ENCODE measurements at regions not wholly inside any gene's neighbourhood (a gene's known extent, or its start where the extent isn't known, plus 50 kb on each side); places are given as distances from the start of the nearest gene placed in this dataset.
"Not testable (repeated sequence)": the region's sequence is repeated elsewhere in the genome, so short reads cannot be mapped to it uniquely, and the experiment has no call there.

DNA sequence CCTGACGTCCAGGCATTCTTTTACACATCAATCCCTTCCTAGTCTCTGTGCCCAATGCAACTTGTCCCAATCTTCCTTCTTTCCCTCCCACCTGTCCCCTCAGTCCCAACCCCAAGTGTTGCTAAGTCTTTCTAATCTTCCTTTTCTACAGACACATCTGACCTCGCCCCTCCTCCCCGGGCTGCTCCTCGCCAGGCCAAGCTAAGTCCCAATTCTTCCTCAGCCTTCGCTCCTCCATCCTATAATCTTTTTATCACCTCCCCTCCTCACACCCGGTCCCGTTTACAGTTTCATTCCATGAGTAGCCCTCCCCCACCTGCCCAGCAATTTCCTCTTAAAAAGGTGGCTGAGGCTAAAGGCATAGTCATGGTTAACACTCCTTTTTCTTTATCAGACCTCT lies 413.3 kb upstream of the ST8SIA4 start:
- H3K4me3 Mint-ChIP-seq; H3K4me1 Mint-ChIP-seq; intact Hi-C loops (cut with DNase I, micrococcal nuclease); H3K27ac Mint-ChIP-seq; H3K27me3 Mint-ChIP-seq; CTCF ChIA-PET; DNase-seq; H3K36me3 Mint-ChIP-seq (ENCODE audit: low read depth); H3K9me3 Mint-ChIP-seq (ENCODE audit: low read depth); POLR2A ChIA-PET; ATAC-seq: not testable (repeated sequence)

DNA sequence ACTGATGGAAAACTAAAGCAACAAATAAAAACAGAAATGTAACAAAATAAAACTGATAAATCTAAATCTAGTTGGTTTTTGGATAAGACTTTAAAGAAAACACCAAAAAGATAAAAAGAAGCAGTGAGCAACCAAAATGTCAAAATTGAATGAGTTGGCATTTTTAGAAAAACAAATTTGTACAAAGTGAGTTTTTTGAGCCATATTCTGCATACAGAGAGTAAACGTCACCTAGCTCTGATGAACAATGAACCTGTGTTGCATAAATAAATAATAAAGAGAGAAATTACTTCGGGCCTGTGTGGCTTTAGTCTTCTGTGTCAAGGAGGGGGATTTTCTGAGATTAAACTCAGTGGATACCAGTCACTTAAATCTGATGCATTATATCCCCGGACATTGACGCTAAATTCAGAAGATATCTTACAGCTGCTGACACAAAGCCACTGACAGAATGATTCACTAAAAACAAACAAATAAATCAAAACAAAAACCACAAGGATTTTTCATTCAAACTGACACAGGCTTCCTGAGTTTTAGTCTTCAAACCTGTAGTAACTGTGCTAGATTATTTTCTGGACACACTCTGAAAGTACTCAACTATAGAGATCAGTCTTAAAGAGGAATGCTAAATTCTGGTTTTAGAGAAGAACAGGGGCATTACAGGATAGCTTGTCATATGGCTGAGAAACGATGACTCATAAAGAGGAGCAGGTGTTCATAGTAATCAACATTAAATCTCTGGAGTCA lies 403.5 kb upstream of the ST8SIA4 start:
- H3K27me3 Mint-ChIP-seq = peaks cover 2% of the 10 kb centered on the region
- no peaks in the 10 kb centered on the region for H3K36me3 Mint-ChIP-seq (ENCODE audit: low read depth)
- no peak overlapping the region for H3K4me3 Mint-ChIP-seq
- H3K4me1 Mint-ChIP-seq = no peaks in the 10 kb centered on the region
- DNase-seq = no peak
- no peak overlapping the region for H3K27ac Mint-ChIP-seq
- ChIA-PET CTCF (interaction anchor here (0.6 kb wide), 1 partner anchor 710 kb away, joined by 3 read pairs; no protein-coding TSS in a partner anchor), POLR2A (no interaction called here)
- intact Hi-C loops (cut with DNase I, micrococcal nuclease) = no loop called here
- no peaks in the 10 kb centered on the region for H3K9me3 Mint-ChIP-seq (ENCODE audit: low read depth)
- ATAC-seq = no peak

- H3K4me3 Mint-ChIP-seq = no peak overlapping the region
- no peaks in the 10 kb centered on the region for H3K4me1 Mint-ChIP-seq
- CTCF ChIA-PET = no interaction called here
- peaks cover 3% of the 10 kb centered on the region for H3K27me3 Mint-ChIP-seq
- DNase-seq = no peak
- intact Hi-C loops (cut with DNase I, micrococcal nuclease) = no loop called here
- no peaks in the 10 kb centered on the region for H3K9me3 Mint-ChIP-seq (ENCODE audit: low read depth)
- no peaks in the 10 kb centered on the region for H3K36me3 Mint-ChIP-seq (ENCODE audit: low read depth)
- ATAC-seq = no peak
- POLR2A ChIA-PET = no interaction called here
- no peak overlapping the region for H3K27ac Mint-ChIP-seq
Measured at GRCh38 chr5:101296477-101296876, 393.4 kb upstream of the ST8SIA4 start.

DNA sequence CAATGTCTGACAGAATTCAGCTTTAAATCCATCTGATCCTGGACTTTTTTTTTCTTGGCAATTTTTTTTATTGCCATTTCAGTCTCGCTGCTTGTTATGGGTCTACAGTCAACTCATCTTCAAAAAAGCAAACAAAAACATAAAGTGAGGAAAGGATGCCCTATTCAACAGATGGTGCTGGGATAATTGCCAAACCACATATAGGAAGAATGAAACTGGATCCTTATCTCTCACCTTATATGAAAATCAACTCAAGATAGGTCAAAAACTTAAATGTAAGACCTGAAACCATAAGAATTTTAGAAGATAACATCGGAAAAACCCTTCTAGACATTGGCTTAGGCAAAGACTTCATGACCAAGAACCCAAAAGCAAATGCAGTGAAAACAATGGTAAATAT lies 389.1 kb upstream of the ST8SIA4 start:
- H3K27me3 Mint-ChIP-seq = peaks cover 3% of the 10 kb centered on the region
- ChIA-PET CTCF (interaction anchor here (0.7 kb wide), 1 partner anchor 35 kb away, joined by 3 read pairs; no protein-coding TSS in a partner anchor), POLR2A (no interaction called here)
- H3K4me1 Mint-ChIP-seq = no peaks in the 10 kb centered on the region
- no peaks in the 10 kb centered on the region for H3K36me3 Mint-ChIP-seq (ENCODE audit: low read depth)
- no peaks in the 10 kb centered on the region for H3K9me3 Mint-ChIP-seq (ENCODE audit: low read depth)
- DNase-seq (no peak), ATAC-seq (no peak)
- H3K4me3 Mint-ChIP-seq = no peak overlapping the region
- no peak overlapping the region for H3K27ac Mint-ChIP-seq
- intact Hi-C loops (cut with DNase I, micrococcal nuclease) = no loop called here

- POLR2A ChIA-PET; DNase-seq; H3K27ac Mint-ChIP-seq; CTCF ChIA-PET; H3K4me1 Mint-ChIP-seq; H3K36me3 Mint-ChIP-seq (ENCODE audit: low read depth); H3K9me3 Mint-ChIP-seq (ENCODE audit: low read depth); H3K27me3 Mint-ChIP-seq; ATAC-seq; H3K4me3 Mint-ChIP-seq; intact Hi-C loops (cut with DNase I, micrococcal nuclease): not testable (repeated sequence)
Measured at GRCh38 chr5:101290761-101291160, 387.7 kb upstream of the ST8SIA4 start.

GRCh38 chr5:101288633-101289032 lies 385.6 kb upstream of the ST8SIA4 start:
- intact Hi-C loops (cut with DNase I, micrococcal nuclease) = no loop called here
- ChIA-PET CTCF (no interaction called here), POLR2A (no interaction called here)
- Mint-ChIP-seq H3K4me3 (no peak overlapping the region), H3K27me3 (peaks cover 5% of the 10 kb centered on the region), H3K9me3 (ENCODE audit: low read depth) (peaks cover 3% of the 10 kb centered on the region), H3K36me3 (ENCODE audit: low read depth) (no peaks in the 10 kb centered on the region), H3K4me1 (no peaks in the 10 kb centered on the region), H3K27ac (no peak overlapping the region)
- DNase-seq (no peak), ATAC-seq (no peak)

- intact Hi-C loops (cut with DNase I, micrococcal nuclease) = no loop called here
- Mint-ChIP-seq H3K36me3 (ENCODE audit: low read depth) (no peaks in the 10 kb centered on the region), H3K4me1 (no peaks in the 10 kb centered on the region), H3K27me3 (peaks cover 3% of the 10 kb centered on the region), H3K27ac (no peak overlapping the region), H3K9me3 (ENCODE audit: low read depth) (peaks cover 4% of the 10 kb centered on the region), H3K4me3 (no peak overlapping the region)
- CTCF ChIA-PET = no interaction called here
- POLR2A ChIA-PET = no interaction called here
- DNase-seq (no peak), ATAC-seq (no peak)
Measured at GRCh38 chr5:101284736-101285375, 381.8 kb upstream of the ST8SIA4 start.

- H3K4me1 Mint-ChIP-seq; H3K9me3 Mint-ChIP-seq (ENCODE audit: low read depth); H3K4me3 Mint-ChIP-seq; intact Hi-C loops (cut with DNase I, micrococcal nuclease); H3K27me3 Mint-ChIP-seq; POLR2A ChIA-PET; H3K27ac Mint-ChIP-seq; CTCF ChIA-PET; ATAC-seq; H3K36me3 Mint-ChIP-seq (ENCODE audit: low read depth); DNase-seq: not testable (repeated sequence)
Measured at GRCh38 chr5:101283938-101284337, 380.9 kb upstream of the ST8SIA4 start.

DNA sequence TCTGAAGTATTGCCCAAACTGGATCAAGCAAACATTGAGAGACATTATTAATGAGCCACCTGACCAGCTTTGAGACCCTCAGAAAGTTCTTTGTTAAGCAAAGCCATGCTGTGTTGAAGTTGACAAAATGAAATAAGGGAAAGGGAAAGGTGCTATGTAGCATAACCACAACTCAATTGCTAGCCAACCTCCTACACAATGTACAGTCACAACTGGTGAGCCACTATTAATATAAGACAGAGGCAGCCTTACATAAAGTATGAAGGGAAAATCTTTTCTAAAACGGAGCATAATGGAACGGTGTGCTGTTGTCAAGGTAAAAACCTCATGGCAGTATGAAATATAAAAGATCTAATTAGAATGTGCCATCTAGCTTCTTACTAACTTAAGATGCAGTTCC lies 375.8 kb upstream of the ST8SIA4 start:
- intact Hi-C loops (cut with DNase I, micrococcal nuclease) = no loop called here
- H3K4me3 Mint-ChIP-seq = no peak overlapping the region
- H3K9me3 Mint-ChIP-seq (ENCODE audit: low read depth) = peaks cover 3% of the 10 kb centered on the region
- no peak overlapping the region for H3K27ac Mint-ChIP-seq
- ChIA-PET CTCF (no interaction called here), POLR2A (interaction anchor here (0.7 kb wide), 1 partner anchor 1312 kb away, joined by 3 read pairs; no protein-coding TSS in a partner anchor)
- ATAC-seq (no peak), DNase-seq (no peak)
- H3K4me1 Mint-ChIP-seq = no peaks in the 10 kb centered on the region
- H3K27me3 Mint-ChIP-seq = no peaks in the 10 kb centered on the region
- H3K36me3 Mint-ChIP-seq (ENCODE audit: low read depth) = no peaks in the 10 kb centered on the region

DNA sequence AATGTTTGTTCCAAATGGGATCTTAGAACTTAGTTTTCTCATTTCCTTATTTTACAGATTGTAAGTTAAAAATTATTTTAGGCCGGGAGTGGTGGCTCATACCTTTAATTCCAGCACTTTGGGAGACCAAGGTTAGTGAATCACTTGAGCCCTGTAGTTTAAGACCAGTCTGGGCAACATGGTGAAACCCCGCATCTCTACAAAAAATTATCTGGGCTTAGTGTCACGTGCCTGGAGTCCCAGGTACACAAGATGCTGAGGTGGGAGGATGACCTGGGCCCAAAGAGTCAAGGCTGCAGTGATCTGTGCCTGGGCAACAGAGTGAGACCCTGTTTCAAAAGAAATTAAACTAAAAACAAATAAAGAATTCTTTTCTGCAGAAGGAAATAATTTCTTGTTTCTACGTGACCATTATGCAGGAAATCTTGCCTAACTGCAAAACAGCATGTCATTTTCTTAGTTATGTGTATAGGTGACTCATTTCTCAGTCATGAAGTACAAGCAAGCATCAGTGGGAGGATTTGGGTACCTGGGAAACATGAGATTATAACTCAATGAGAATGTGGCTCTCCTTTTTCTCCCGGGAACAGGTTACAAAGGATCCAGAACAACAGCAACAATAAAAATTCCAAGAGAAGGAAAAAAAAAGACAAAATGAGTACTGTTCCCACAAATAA lies 375.1 kb upstream of the ST8SIA4 start:
- DNase-seq (no peak), ATAC-seq (no peak)
- intact Hi-C loops (cut with DNase I, micrococcal nuclease) = no loop called here
- H3K4me1 Mint-ChIP-seq = no peaks in the 10 kb centered on the region
- ChIA-PET CTCF (no interaction called here), POLR2A (interaction anchor here (0.7 kb wide), 1 partner anchor 1311 kb away, joined by 3 read pairs; no protein-coding TSS in a partner anchor)
- no peaks in the 10 kb centered on the region for H3K27me3 Mint-ChIP-seq
- no peak overlapping the region for H3K4me3 Mint-ChIP-seq
- H3K27ac Mint-ChIP-seq = no peak overlapping the region
- H3K9me3 Mint-ChIP-seq (ENCODE audit: low read depth) = no peaks in the 10 kb centered on the region
- H3K36me3 Mint-ChIP-seq (ENCODE audit: low read depth) = no peaks in the 10 kb centered on the region

- ATAC-seq = no peak
- no peaks in the 10 kb centered on the region for H3K36me3 Mint-ChIP-seq (ENCODE audit: low read depth)
- no peak overlapping the region for H3K27ac Mint-ChIP-seq
Measured at GRCh38 chr5:101271945-101272344, 368.9 kb upstream of the ST8SIA4 start.

GRCh38 chr5:101271416-101271815 lies 368.3 kb upstream of the ST8SIA4 start:
- H3K36me3 Mint-ChIP-seq (ENCODE audit: low read depth) = no peaks in the 10 kb centered on the region
- intact Hi-C loops (cut with DNase I, micrococcal nuclease) = no loop called here
- H3K4me1 Mint-ChIP-seq = no peaks in the 10 kb centered on the region
- POLR2A ChIA-PET = no interaction called here
- no peak overlapping the region for H3K4me3 Mint-ChIP-seq
- H3K9me3 Mint-ChIP-seq (ENCODE audit: low read depth) = no peaks in the 10 kb centered on the region
- DNase-seq (no peak), ATAC-seq (no peak)
- CTCF ChIA-PET = no interaction called here
- H3K27ac Mint-ChIP-seq = no peak overlapping the region
- no peaks in the 10 kb centered on the region for H3K27me3 Mint-ChIP-seq

More at GRCh38 chr5:101271945-101272344, 368.9 kb upstream of the ST8SIA4 start:
- ChIA-PET POLR2A (no interaction called here), CTCF (interaction anchor here (0.5 kb wide), 1 partner anchor 319 kb away, joined by 3 read pairs; no protein-coding TSS in a partner anchor)
- intact Hi-C loops (cut with DNase I, micrococcal nuclease) = no loop called here
- no peak overlapping the region for H3K4me3 Mint-ChIP-seq
- no peaks in the 10 kb centered on the region for H3K9me3 Mint-ChIP-seq (ENCODE audit: low read depth)
- no peaks in the 10 kb centered on the region for H3K4me1 Mint-ChIP-seq
- no peaks in the 10 kb centered on the region for H3K27me3 Mint-ChIP-seq
- DNase-seq = no peak

Measured in activated CD4-positive, alpha-beta T cell treated with anti-CD3 and anti-CD28 coated beads for 36 hours (primary cell).